K562 (cell line): ENCODE measurements at regions not wholly inside any gene's neighbourhood (a gene's known extent, or its start where the extent isn't known, plus 50 kb on each side); places are given as distances from the start of the nearest gene placed in this dataset.

Experiments
- ATAC-seq: fragments of 200-7000 bp; cut with Tn5 transposase; 3 replicates; pipeline ENCODE4 v1.9.1; 2020; ENCODE audit warnings: moderate library complexity
- BruUV-seq: library from RNA; stranded (reverse); fragments of 400-500 nt; replicated peaks from 2 replicates; lab custom pipeline; 2021; lab: Mats Ljungman, UMichigan
- CTCF ChIA-PET: fragments of 300-600 bp; formaldehyde crosslinking; extraction: SDS; loops from one replicate; lab custom pipeline; 2021; ENCODE audit warnings: low intra/inter-chr PET ratio; lab: Yijun Ruan, JAX
- POLR2A ChIA-PET: fragments of 300-600, 350-650 bp; sonication (Branson Sonifier 250); formaldehyde crosslinking; extraction: SDS; loops from one replicate; lab custom pipeline; 2021; ENCODE audit warnings: antibody characterized with exemption, inconsistent platforms; lab: Yijun Ruan, JAX
- DNase-seq, 4 experiments: peaks; one replicate each; pipeline versions ENCODE4 v3.0.0 to v3.0.0-alpha.2; 2011 to 2018; ENCODE audit warnings: low spot score in 3 of 4, mixed read lengths in 3 of 4; ENCODE audit errors: extremely low read depth in 1 of 4
- FAIRE-seq: peaks from 2 replicates; lab custom pipeline; 2011; peaks lifted over from hg19 to GRCh38; lab: Jason Lieb, UNC
- H2AFZ ChIP-seq: 2 replicates; pipeline ENCODE4 v1.6.0; 2011; ENCODE audit warnings: low read depth, low read length, control low read depth, inconsistent platforms
- H3K27ac ChIP-seq: fragments of 200-600 bp; 3 replicates; pipeline ENCODE4 v1.8.0; 2011; ENCODE audit warnings: low read depth, mild to moderate bottlenecking, control low read depth, inconsistent platforms, low read length, moderate library complexity, mixed read lengths; ENCODE audit errors: extremely low read depth
- H3K27me3 ChIP-seq, 2 experiments: fragments of 300-600 bp in 1 of 2; 2 replicates in 1 of 2; 3 replicates in 1 of 2; pipeline versions ENCODE4 v1.6.0 to v1.8.0; 2011; ENCODE audit warnings: inconsistent platforms in 2 of 2, low read length in 2 of 2, mild to moderate bottlenecking in 1 of 2, mixed read lengths in 1 of 2, moderate library complexity in 1 of 2; ENCODE audit not compliant: control insufficient read depth in 2 of 2, insufficient read depth in 2 of 2
- H3K36me3 ChIP-seq: fragments of 300-600 bp; 3 replicates; pipeline ENCODE4 v1.8.0; 2011; ENCODE audit warnings: mild to moderate bottlenecking, low read length, inconsistent platforms; ENCODE audit not compliant: control insufficient read depth, insufficient read depth
- H3K4me1 ChIP-seq, 2 experiments: fragments of 200-600 bp in 1 of 2; replicated peaks in 1 of 2; 2 replicates in 1 of 2; 3 replicates in 1 of 2; pipeline versions ENCODE4 v1.5.1 to v1.8.0; 2011; ENCODE audit warnings: inconsistent platforms in 2 of 2, low read length in 2 of 2, mild to moderate bottlenecking in 1 of 2, mixed read lengths in 1 of 2, moderate library complexity in 1 of 2; ENCODE audit not compliant: control insufficient read depth in 2 of 2, insufficient read depth in 2 of 2
- H3K4me2 ChIP-seq: 2 replicates; pipeline ENCODE4 v1.6.1; 2011; ENCODE audit warnings: low read length, control low read depth, inconsistent platforms, mixed read lengths; ENCODE audit not compliant: insufficient read depth
- H3K4me3 ChIP-seq: fragments of 200-600 bp; sonication (generic), shearing (Covaris generic); 2 replicates; pipeline ENCODE4 v1.5.1; 2016; ENCODE audit warnings: control low read depth, inconsistent platforms
- H3K79me2 ChIP-seq: fragments of 200-600 bp; 3 replicates; pipeline ENCODE4 v1.8.0; 2011; ENCODE audit warnings: low read length, inconsistent platforms; ENCODE audit not compliant: control insufficient read depth, insufficient read depth
- H3K9ac ChIP-seq, 2 experiments: 2 replicates each; pipeline versions ENCODE4 v1.6.0 to v1.6.1; 2011; ENCODE audit warnings: low read depth in 2 of 2, low read length in 2 of 2, control low read depth in 1 of 2, inconsistent platforms in 1 of 2, mild to moderate bottlenecking in 1 of 2, mixed read lengths in 1 of 2; ENCODE audit not compliant: insufficient read depth in 1 of 2
- H3K9me1 ChIP-seq: one replicate; pipeline ENCODE4 v1.6.0; 2011; ENCODE audit warnings: inconsistent platforms, mild to moderate bottlenecking, low read length, moderate library complexity; ENCODE audit not compliant: control insufficient read depth, insufficient read depth
- H3K9me3 ChIP-seq: replicated peaks from 2 replicates; pipeline ENCODE4 v1.5.1; 2011; ENCODE audit warnings: low read depth, low read length, inconsistent platforms; ENCODE audit not compliant: control insufficient read depth, insufficient read depth
- H4K20me1 ChIP-seq: replicated peaks from 2 replicates; pipeline ENCODE4 v1.6.1; 2011; ENCODE audit warnings: low read length, inconsistent platforms, mixed read lengths; ENCODE audit not compliant: control insufficient read depth, insufficient read depth
- CCAR2 ChIP-seq: fragments of 200-400 bp; formaldehyde crosslinking; IDR thresholded peaks from 2 replicates; pipeline ENCODE4 v1.6.1; 2017; ENCODE audit warnings: mild to moderate bottlenecking, low read depth, low read length
- EP300 ChIP-seq: IDR thresholded peaks from 2 replicates; pipeline ENCODE4 v1.6.1; 2012; ENCODE audit warnings: low read length, improper control_type of control experiment
- KDM5B ChIP-seq: fragments of 200-600 bp; sonication (generic); IDR thresholded peaks from 2 replicates; pipeline ENCODE4 v1.6.1; 2012; ENCODE audit warnings: low read depth, mild to moderate bottlenecking, moderate library complexity, low read length, control low read depth, inconsistent platforms; ENCODE audit not compliant: insufficient replicate concordance
- NR3C1 ChIP-seq: sonication (generic); formaldehyde crosslinking; IDR thresholded peaks from 2 replicates; pipeline ENCODE4 v1.8.1; 2022; ENCODE audit warnings: missing genetic modification reagents
- PPARD ChIP-seq: fragments of 250-450 bp; sonication (Bioruptor Pico); IDR thresholded peaks from 2 replicates; pipeline ENCODE4 v1.8.0; 2022; ENCODE audit warnings: inconsistent platforms, mild to moderate bottlenecking, moderate library complexity
- PTTG1 ChIP-seq: fragments of 450-650 bp; IDR thresholded peaks from 2 replicates; pipeline ENCODE4 v1.6.1; 2016; ENCODE audit warnings: low read depth, mild to moderate bottlenecking, missing genetic modification characterization, missing compliant biosample characterization
- RB1 ChIP-seq: fragments of 450-650 bp; IDR thresholded peaks from 2 replicates; pipeline ENCODE4 v1.6.1; 2017; ENCODE audit warnings: low read depth, mild to moderate bottlenecking
- TAL1 ChIP-seq: fragments of 450-650 bp; IDR thresholded peaks from 2 replicates; pipeline ENCODE4 v1.6.1; 2016; ENCODE audit warnings: mild to moderate bottlenecking
- TEAD1 ChIP-seq, 2 experiments: fragments of 450-650 bp in 1 of 2; sonication (generic) in 1 of 2; formaldehyde crosslinking; IDR thresholded peaks; 2 replicates each; pipeline versions ENCODE4 v1.4.0 to v1.8.0; 2020 to 2022; ENCODE audit warnings: mild to moderate bottlenecking in 2 of 2, missing genetic modification reagents in 1 of 2
- TFAM ChIP-seq: fragments of 250-450 bp; sonication (Bioruptor Pico); conservative IDR thresholded peaks from 2 replicates; pipeline ENCODE4 v1.5.0; 2021; ENCODE audit warnings: mild to moderate bottlenecking, moderate library complexity
- ZFP36 ChIP-seq: fragments of 150-350 bp; IDR thresholded peaks from 2 replicates; pipeline ENCODE4 v1.6.1; 2018; ENCODE audit warnings: low read length, low read depth; ENCODE audit not compliant: partially characterized antibody
- ZNF217 ChIP-seq: sonication (generic); formaldehyde crosslinking; IDR thresholded peaks from 2 replicates; pipeline ENCODE4 v1.8.0; 2022; ENCODE audit warnings: mild to moderate bottlenecking, missing genetic modification reagents
- ZNF41 ChIP-seq: fragments of 250-450 bp; sonication (Bioruptor Pico); conservative IDR thresholded peaks from 2 replicates; pipeline ENCODE4 v1.4.0; 2020; ENCODE audit warnings: mild to moderate bottlenecking
- ZNF707 ChIP-seq: fragments of 250-450 bp; sonication (Bioruptor Pico); conservative IDR thresholded peaks from 2 replicates; pipeline ENCODE4 v1.8.0; 2022; ENCODE audit warnings: inconsistent platforms, mild to moderate bottlenecking, moderate library complexity
- WGBS: fragments of 100-300 bp; shearing (Covaris generic); methylation state at CpG from one replicate; pipeline ENCODE4 v1.1.6; 2016; ENCODE audit warnings: low coverage, mixed read lengths; ENCODE audit not compliant: insufficient coverage; ENCODE audit errors: missing lambda C conversion rate; 5-methylcytosine and 5-hydroxymethylcytosine counted together
- in situ Hi-C: fragments of 300-500 bp; cut with MboI; formaldehyde crosslinking; loops from 4 replicates; pipeline ENCODE4 v1.15.0; 2018; ENCODE audit warnings: inconsistent platforms, mixed read lengths
- intact Hi-C: fragments of 100-400 bp; cut with micrococcal nuclease; formaldehyde crosslinking; loops from 2 replicates; pipeline ENCODE4 v1.14.2; 2022
- TF ChIP-seq, protein P1 (sequence below): fragments of 250-450 bp; sonication (Bioruptor Pico); IDR thresholded peaks from 2 replicates; pipeline ENCODE4 v1.9.0; 2021; ENCODE audit warnings: mild to moderate bottlenecking
- TF ChIP-seq, protein P2 (sequence below): sonication (generic); formaldehyde crosslinking; IDR thresholded peaks from 2 replicates; pipeline ENCODE4 v1.8.0; 2022; ENCODE audit warnings: mild to moderate bottlenecking, missing genetic modification reagents
- TF ChIP-seq, protein P3 (sequence below): fragments of 250-450 bp; sonication (Bioruptor Pico); IDR thresholded peaks from 2 replicates; pipeline ENCODE4 v1.5.0; 2021
- TF ChIP-seq, protein P4 (sequence below): fragments of 250-450 bp; sonication (Bioruptor Pico); IDR thresholded peaks from 2 replicates; pipeline ENCODE4 v1.4.0; 2020; ENCODE audit warnings: mild to moderate bottlenecking, moderate library complexity

DNA sequence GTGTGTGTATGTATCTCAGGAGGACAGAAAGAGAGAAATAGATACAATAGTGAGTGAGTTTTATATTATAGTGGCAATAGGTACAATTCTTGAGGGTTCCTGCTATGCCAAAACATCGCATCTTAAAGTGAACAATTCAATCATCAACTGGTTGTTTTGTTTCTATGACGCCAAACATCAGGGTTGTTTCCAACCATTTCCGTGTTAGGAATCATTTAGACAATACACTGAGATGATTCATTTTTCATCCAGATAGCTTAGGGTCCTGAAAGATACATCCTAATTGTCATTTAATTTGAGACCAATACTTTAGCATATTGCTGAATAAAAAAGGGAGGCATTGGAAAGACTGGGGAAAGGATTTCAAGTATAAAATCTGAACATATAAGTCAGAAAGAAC lies 472.2 kb downstream of the MCTP2 start:
- WGBS: 0% methylated on average over 3 of the region's 3 CpGs
- CTCF ChIA-PET: no interaction called here
- no peak for FAIRE-seq

More for the DNA sequence above, 472.2 kb downstream of the MCTP2 start:
- no peaks in the 10 kb centered on the region for H3K79me2 ChIP-seq
- no peaks in the 10 kb centered on the region for H3K9me3 ChIP-seq
- intact Hi-C loops (no loop called here), in situ Hi-C loops (no loop called here)
- no peaks in the 10 kb centered on the region for H3K4me1 ChIP-seq
- no peak overlapping the region for H3K9ac ChIP-seq
- H2AFZ ChIP-seq: no peak overlapping the region
- H3K9me1 ChIP-seq: no peaks in the 10 kb centered on the region
- no peaks in the 10 kb centered on the region for H3K36me3 ChIP-seq
- BruUV-seq: no TSS peak
- no peaks in the 10 kb centered on the region for H4K20me1 ChIP-seq
- H3K4me2 ChIP-seq: no peak overlapping the region
- no peak for ATAC-seq
- DNase-seq: no peak
- H3K4me3 ChIP-seq: no peak overlapping the region
- TF ChIP-seq, protein P1, sequence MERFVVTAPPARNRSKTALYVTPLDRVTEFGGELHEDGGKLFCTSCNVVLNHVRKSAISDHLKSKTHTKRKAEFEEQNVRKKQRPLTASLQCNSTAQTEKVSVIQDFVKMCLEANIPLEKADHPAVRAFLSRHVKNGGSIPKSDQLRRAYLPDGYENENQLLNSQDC (CRISPR knock-in tag): no peak
- no peak for TF ChIP-seq PPARD
- no peak for TF ChIP-seq CCAR2
- TF ChIP-seq, protein P2, sequence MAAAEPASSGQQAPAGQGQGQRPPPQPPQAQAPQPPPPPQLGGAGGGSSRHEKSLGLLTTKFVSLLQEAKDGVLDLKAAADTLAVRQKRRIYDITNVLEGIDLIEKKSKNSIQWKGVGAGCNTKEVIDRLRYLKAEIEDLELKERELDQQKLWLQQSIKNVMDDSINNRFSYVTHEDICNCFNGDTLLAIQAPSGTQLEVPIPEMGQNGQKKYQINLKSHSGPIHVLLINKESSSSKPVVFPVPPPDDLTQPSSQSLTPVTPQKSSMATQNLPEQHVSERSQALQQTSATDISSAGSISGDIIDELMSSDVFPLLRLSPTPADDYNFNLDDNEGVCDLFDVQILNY (CRISPR knock-in tag): no peak
- TF ChIP-seq KDM5B: no peak
- TF ChIP-seq ZNF707: no peak
- TF ChIP-seq ZNF217 (CRISPR knock-in tag): no peak
- TF ChIP-seq TEAD1 (CRISPR knock-in tag; IDR thresholded peaks at IDR 0.05): no peak
- no peak for TF ChIP-seq ZNF41
- no peak for TF ChIP-seq TAL1
- no peak for TF ChIP-seq EP300
- TF ChIP-seq, protein P3, sequence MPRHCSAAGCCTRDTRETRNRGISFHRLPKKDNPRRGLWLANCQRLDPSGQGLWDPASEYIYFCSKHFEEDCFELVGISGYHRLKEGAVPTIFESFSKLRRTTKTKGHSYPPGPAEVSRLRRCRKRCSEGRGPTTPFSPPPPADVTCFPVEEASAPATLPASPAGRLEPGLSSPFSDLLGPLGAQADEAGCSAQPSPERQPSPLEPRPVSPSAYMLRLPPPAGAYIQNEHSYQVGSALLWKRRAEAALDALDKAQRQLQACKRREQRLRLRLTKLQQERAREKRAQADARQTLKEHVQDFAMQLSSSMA (CRISPR knock-in tag): no peak
- no peak for TF ChIP-seq TFAM (CRISPR knock-in tag)
- no peak for TF ChIP-seq NR3C1 (CRISPR knock-in tag)
- TF ChIP-seq, protein P4, sequence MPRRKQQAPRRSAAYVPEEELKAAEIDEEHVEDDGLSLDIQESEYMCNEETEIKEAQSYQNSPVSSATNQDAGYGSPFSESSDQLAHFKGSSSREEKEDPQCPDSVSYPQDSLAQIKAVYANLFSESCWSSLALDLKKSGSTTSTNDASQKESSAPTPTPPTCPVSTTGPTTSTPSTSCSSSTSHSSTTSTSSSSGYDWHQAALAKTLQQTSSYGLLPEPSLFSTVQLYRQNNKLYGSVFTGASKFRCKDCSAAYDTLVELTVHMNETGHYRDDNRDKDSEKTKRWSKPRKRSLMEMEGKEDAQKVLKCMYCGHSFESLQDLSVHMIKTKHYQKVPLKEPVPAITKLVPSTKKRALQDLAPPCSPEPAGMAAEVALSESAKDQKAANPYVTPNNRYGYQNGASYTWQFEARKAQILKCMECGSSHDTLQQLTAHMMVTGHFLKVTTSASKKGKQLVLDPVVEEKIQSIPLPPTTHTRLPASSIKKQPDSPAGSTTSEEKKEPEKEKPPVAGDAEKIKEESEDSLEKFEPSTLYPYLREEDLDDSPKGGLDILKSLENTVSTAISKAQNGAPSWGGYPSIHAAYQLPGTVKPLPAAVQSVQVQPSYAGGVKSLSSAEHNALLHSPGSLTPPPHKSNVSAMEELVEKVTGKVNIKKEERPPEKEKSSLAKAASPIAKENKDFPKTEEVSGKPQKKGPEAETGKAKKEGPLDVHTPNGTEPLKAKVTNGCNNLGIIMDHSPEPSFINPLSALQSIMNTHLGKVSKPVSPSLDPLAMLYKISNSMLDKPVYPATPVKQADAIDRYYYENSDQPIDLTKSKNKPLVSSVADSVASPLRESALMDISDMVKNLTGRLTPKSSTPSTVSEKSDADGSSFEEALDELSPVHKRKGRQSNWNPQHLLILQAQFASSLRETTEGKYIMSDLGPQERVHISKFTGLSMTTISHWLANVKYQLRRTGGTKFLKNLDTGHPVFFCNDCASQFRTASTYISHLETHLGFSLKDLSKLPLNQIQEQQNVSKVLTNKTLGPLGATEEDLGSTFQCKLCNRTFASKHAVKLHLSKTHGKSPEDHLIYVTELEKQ (CRISPR knock-in tag): no peak
- no peak for TF ChIP-seq PTTG1
- TF ChIP-seq RB1: no peak
- no peak for TF ChIP-seq ZFP36
- H3K27ac ChIP-seq: no peak overlapping the region
- H3K27me3 ChIP-seq: peaks cover 4 to 5% of the 10 kb centered on the region in 2 experiments; a peak in 2 of 5 replicates
- POLR2A ChIA-PET: no interaction called here
